GM21786 (cell line): ENCODE measurements at regions not wholly inside any gene's neighbourhood (a gene's known extent, or its start where the extent isn't known, plus 50 kb on each side); places are given as distances from the start of the nearest gene placed in this dataset.
"Not testable (repeated sequence)": the region's sequence is repeated elsewhere in the genome, so short reads cannot be mapped to it uniquely, and the experiment has no call there.

ENCODE experiments used
- ATAC-seq: cut with Tn5 transposase; IDR thresholded peaks from one replicate; pipeline ENCODE4 v1.9.1; 2021; ENCODE audit not compliant: unreplicated experiment

GRCh38 chr2:39998617-39999016 lies 219.6 kb upstream of the THUMPD2 start:
- no peak for ATAC-seq

- ATAC-seq = no peak
These were observed 217.6 kb upstream of the THUMPD2 start for GRCh38 chr2:39996653-39997080.

- no peak for ATAC-seq
These were observed 216.1 kb upstream of the THUMPD2 start for GRCh38 chr2:39995005-39995737.

- ATAC-seq = no peak
These were observed 215.1 kb upstream of the THUMPD2 start for GRCh38 chr2:39994151-39994550.

GRCh38 chr2:39991298-39991697 lies 212.2 kb upstream of the THUMPD2 start:
- no peak for ATAC-seq

- ATAC-seq = no peak
These were observed 211.4 kb upstream of the THUMPD2 start for GRCh38 chr2:39990335-39990900.

- ATAC-seq = no peak
These were observed 210.8 kb upstream of the THUMPD2 start for GRCh38 chr2:39989888-39990287.

GRCh38 chr2:39981883-39982311 lies 202.8 kb upstream of the THUMPD2 start:
- ATAC-seq = no peak

- no peak for ATAC-seq
These were observed 196.5 kb upstream of the THUMPD2 start for GRCh38 chr2:39975476-39976020.

GRCh38 chr2:39968037-39968436 lies 189.0 kb upstream of the THUMPD2 start:
- ATAC-seq = no peak

GRCh38 chr2:39960681-39961080 lies 181.6 kb upstream of the THUMPD2 start:
- ATAC-seq = not testable (repeated sequence)

GRCh38 chr2:39954346-39954745 lies 175.3 kb upstream of the THUMPD2 start:
- ATAC-seq = no peak

- ATAC-seq = no peak
These were observed 170.1 kb upstream of the THUMPD2 start for GRCh38 chr2:39949131-39949530.

- ATAC-seq = no peak
These were observed 169.1 kb upstream of the THUMPD2 start for GRCh38 chr2:39948016-39948719.

- ATAC-seq = no peak
These were observed 168.4 kb upstream of the THUMPD2 start for GRCh38 chr2:39947294-39948015.

- no peak for ATAC-seq
These were observed 163.9 kb upstream of the THUMPD2 start for GRCh38 chr2:39942950-39943349.

- ATAC-seq = no peak
These were observed 159.2 kb upstream of the THUMPD2 start for GRCh38 chr2:39938035-39938835.

- no peak for ATAC-seq
These were observed 158.6 kb upstream of the THUMPD2 start for GRCh38 chr2:39937621-39938020.

- ATAC-seq = no peak
These were observed 155.8 kb upstream of the THUMPD2 start for GRCh38 chr2:39934851-39935250.

GRCh38 chr2:39933196-39933595 lies 154.1 kb upstream of the THUMPD2 start:
- no peak for ATAC-seq
